Mesothelial cell of epicardium (in vitro differentiated cells): ENCODE measurements at regions not wholly inside any gene's neighbourhood (a gene's known extent, or its start where the extent isn't known, plus 50 kb on each side); places are given as distances from the start of the nearest gene placed in this dataset.

Experiments
- DNase-seq, 2 experiments: peaks; one replicate each; pipeline ENCODE4 v3.0.0; 2021; ENCODE audit warnings: low spot score in 2 of 2; ENCODE audit not compliant: unreplicated experiment in 2 of 2
- H3K27ac Mint-ChIP-seq: 2 replicates; pipeline ENCODE4 v1.8.0; 2021; ENCODE audit warnings: mixed read lengths
- H3K27me3 Mint-ChIP-seq: 2 replicates; pipeline ENCODE4 v1.8.0; 2021; ENCODE audit warnings: low read depth, mixed read lengths
- H3K36me3 Mint-ChIP-seq: 2 replicates; pipeline ENCODE4 v1.8.0; 2021; ENCODE audit warnings: mixed read lengths
- H3K4me1 Mint-ChIP-seq: 2 replicates; pipeline ENCODE4 v1.8.0; 2021; ENCODE audit warnings: mixed read lengths
- H3K4me3 Mint-ChIP-seq: 2 replicates; pipeline ENCODE4 v1.8.0; 2021; ENCODE audit warnings: mild to moderate bottlenecking, moderate library complexity, mixed read lengths
- H3K9me3 Mint-ChIP-seq: 2 replicates; pipeline ENCODE4 v1.8.0; 2021; ENCODE audit warnings: mixed read lengths
- TF ChIP-seq, protein P1 (sequence below): fragments of 200-600 bp; sonication (generic); IDR thresholded peaks from one replicate; pipeline ENCODE4 v1.5.0; 2021; ENCODE audit warnings: antibody characterized with exemption; ENCODE audit not compliant: unreplicated experiment

DNA sequence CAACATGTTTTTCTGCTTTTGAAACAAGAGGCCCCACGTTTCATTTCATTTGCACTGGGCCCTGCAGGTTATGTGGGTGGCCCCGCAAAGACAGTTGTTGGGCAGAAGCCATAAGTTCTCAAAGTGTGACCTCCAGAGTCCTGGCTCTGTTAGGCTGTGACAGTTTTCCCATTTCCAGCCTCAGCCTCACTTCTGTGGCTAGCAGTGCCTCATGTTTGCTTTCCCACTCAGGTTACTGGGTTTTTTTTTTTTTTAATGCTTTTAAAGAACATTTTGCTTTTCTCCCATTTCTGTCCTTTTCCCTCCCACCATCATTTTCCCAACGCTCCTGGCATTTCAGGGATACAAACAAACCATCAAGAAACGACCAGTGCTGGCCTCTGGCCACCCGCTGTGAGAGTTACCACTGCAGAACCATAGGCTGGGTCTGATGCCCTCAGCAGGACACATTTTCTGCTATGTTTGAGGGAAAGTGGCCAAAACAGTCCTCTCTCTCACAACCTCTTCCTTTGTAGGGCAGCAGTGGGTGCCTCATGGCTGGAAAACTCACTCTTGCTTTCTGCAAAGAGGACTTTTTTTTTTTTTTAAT is 159.0 kb upstream of the MPHOSPH6 start:
- no peaks in the 10 kb centered on the region for H3K4me1 Mint-ChIP-seq
- TF ChIP-seq, protein P1, sequence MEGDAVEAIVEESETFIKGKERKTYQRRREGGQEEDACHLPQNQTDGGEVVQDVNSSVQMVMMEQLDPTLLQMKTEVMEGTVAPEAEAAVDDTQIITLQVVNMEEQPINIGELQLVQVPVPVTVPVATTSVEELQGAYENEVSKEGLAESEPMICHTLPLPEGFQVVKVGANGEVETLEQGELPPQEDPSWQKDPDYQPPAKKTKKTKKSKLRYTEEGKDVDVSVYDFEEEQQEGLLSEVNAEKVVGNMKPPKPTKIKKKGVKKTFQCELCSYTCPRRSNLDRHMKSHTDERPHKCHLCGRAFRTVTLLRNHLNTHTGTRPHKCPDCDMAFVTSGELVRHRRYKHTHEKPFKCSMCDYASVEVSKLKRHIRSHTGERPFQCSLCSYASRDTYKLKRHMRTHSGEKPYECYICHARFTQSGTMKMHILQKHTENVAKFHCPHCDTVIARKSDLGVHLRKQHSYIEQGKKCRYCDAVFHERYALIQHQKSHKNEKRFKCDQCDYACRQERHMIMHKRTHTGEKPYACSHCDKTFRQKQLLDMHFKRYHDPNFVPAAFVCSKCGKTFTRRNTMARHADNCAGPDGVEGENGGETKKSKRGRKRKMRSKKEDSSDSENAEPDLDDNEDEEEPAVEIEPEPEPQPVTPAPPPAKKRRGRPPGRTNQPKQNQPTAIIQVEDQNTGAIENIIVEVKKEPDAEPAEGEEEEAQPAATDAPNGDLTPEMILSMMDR: no peak
- peaks cover 39% of the 10 kb centered on the region for H3K27me3 Mint-ChIP-seq
- no peaks in the 10 kb centered on the region for H3K36me3 Mint-ChIP-seq
- H3K4me3 Mint-ChIP-seq: no peak overlapping the region
- peaks cover 6% of the 10 kb centered on the region for H3K9me3 Mint-ChIP-seq
- DNase-seq: no peak
- H3K27ac Mint-ChIP-seq: no peak overlapping the region

- H3K36me3 Mint-ChIP-seq: no peaks in the 10 kb centered on the region
- TF ChIP-seq, protein P1: no peak
- no peak overlapping the region for H3K4me3 Mint-ChIP-seq
- H3K27ac Mint-ChIP-seq: no peak overlapping the region
- DNase-seq: no peak
- peaks cover 19% of the 10 kb centered on the region for H3K27me3 Mint-ChIP-seq
- H3K4me1 Mint-ChIP-seq: no peaks in the 10 kb centered on the region
- H3K9me3 Mint-ChIP-seq: peaks cover 36% of the 10 kb centered on the region
Observed at GRCh38 chr16:82323171-82323570, 153.1 kb upstream of the MPHOSPH6 start.

DNA sequence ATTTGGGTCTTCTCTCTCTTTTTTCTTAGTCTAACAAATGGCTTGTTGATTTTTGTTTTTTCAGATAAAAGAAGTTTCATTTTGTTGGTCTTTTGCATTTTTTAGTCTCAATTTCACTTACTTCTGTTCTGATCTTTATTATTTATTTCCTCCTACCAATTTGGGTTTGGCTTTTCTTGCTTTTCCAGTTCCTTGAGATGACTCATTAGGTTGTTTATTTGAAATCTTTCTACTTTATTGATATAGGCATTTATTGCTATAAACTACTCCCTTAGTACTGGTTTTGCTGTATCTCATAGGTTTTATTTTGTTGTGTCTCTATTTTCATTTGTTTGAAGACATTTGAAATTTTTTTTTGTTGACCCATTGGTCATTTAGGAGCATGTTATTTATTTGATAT is 152.2 kb upstream of the MPHOSPH6 start:
- no peak for DNase-seq
- peaks cover 36% of the 10 kb centered on the region for H3K9me3 Mint-ChIP-seq
- no peaks in the 10 kb centered on the region for H3K36me3 Mint-ChIP-seq
- H3K4me1 Mint-ChIP-seq: no peaks in the 10 kb centered on the region
- no peak overlapping the region for H3K4me3 Mint-ChIP-seq
- TF ChIP-seq, protein P1: no peak
- H3K27me3 Mint-ChIP-seq: peaks cover 11% of the 10 kb centered on the region
- no peak overlapping the region for H3K27ac Mint-ChIP-seq

GRCh38 chr16:82319038-82319437 is 149.0 kb upstream of the MPHOSPH6 start:
- H3K36me3 Mint-ChIP-seq: no peaks in the 10 kb centered on the region
- H3K9me3 Mint-ChIP-seq: peaks cover 30% of the 10 kb centered on the region
- TF ChIP-seq, protein P1: no peak
- no peaks in the 10 kb centered on the region for H3K4me1 Mint-ChIP-seq
- no peak overlapping the region for H3K4me3 Mint-ChIP-seq
- H3K27me3 Mint-ChIP-seq: peaks cover 2% of the 10 kb centered on the region
- no peak for DNase-seq
- no peak overlapping the region for H3K27ac Mint-ChIP-seq

DNA sequence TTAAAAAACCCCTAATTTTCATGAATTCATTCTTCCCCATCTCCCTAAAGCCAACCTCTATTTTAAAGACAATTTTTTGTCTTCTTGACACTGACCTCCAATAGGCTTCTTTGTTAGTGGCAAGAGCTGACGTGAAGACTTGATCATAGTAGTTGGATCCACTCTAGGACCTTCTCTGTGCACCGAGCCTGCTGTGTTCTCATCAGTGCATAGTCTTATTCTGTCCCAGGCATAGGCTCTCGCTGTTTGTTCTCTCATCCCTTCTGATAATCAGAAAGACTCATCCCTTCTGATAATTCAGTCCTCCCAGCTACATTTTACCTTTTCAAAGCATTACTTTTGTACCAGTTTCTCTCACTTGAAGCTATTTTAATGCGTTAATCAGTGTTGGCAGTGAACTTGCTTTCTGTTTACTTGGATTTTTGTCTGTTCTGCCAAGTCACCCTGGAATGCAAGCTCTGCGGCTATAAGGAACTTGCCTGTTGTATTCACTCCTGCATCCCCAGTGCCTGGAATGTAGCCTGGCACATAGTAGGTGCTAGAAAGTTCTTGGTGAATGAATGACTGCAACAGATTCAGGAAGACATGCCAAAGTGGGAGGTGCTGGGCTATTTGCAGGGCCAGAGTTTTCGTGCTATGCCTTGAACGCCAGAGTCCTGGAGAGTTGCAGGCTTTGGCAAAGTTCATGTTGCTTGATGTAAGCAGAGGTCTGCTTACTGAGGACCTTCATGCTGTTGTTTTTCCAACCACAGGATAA is 147.6 kb upstream of the MPHOSPH6 start:
- DNase-seq: no peak
- H3K27ac Mint-ChIP-seq: no peak overlapping the region
- H3K4me1 Mint-ChIP-seq: no peaks in the 10 kb centered on the region
- H3K36me3 Mint-ChIP-seq: no peaks in the 10 kb centered on the region
- H3K4me3 Mint-ChIP-seq: no peak overlapping the region
- peaks cover 24% of the 10 kb centered on the region for H3K9me3 Mint-ChIP-seq
- peaks cover 2% of the 10 kb centered on the region for H3K27me3 Mint-ChIP-seq
- TF ChIP-seq, protein P1: no peak
